ENCODE measurements at regions not wholly inside any gene's neighbourhood (a gene's known extent, or its start where the extent isn't known, plus 50 kb on each side); places are given as distances from the start of the nearest gene placed in this dataset.
"Not testable (repeated sequence)": the region's sequence is repeated elsewhere in the genome, so short reads cannot be mapped to it uniquely, and the experiment has no call there.

DNA sequence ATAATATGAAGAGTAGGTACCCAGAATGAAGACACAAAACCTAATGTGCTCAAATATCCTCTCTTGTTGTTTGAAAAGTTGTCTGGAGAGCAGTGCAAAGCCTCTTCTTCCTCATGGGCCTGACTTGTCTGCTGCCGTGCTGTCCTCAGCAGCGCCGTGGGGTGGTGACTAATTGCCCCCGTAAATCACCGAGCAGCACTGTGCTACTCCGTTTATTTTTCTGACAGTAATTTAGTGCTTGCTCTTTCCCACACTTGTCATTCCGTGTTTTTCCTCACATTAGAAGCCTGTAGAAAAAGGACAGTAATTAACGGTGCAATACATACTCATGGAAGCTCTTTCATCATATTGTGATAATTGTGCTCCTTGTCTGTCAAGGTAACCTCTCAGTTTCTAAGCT, 114.8 kb upstream of the BARHL2 start:
- H3K4me3 ChIP-seq (ENCODE audit: low read length), result no peak overlapping the region
- no peak for DNase-seq (ENCODE audit: low read depth, low spot score)

- DNase-seq (ENCODE audit: low read depth, low spot score), result no peak
- H3K4me3 ChIP-seq (ENCODE audit: low read length), result no peak overlapping the region
Measured at GRCh38 chr1:90826834-90827233, 109.7 kb upstream of the BARHL2 start.

GRCh38 chr1:90826024-90826423, 108.9 kb upstream of the BARHL2 start:
- DNase-seq (ENCODE audit: low read depth, low spot score), result no peak
- H3K4me3 ChIP-seq (ENCODE audit: low read length), result no peak overlapping the region

- no peak for DNase-seq (ENCODE audit: low read depth, low spot score)
- H3K4me3 ChIP-seq (ENCODE audit: low read length), result no peak overlapping the region
Measured at GRCh38 chr1:90824551-90824950, 107.4 kb upstream of the BARHL2 start.

DNA sequence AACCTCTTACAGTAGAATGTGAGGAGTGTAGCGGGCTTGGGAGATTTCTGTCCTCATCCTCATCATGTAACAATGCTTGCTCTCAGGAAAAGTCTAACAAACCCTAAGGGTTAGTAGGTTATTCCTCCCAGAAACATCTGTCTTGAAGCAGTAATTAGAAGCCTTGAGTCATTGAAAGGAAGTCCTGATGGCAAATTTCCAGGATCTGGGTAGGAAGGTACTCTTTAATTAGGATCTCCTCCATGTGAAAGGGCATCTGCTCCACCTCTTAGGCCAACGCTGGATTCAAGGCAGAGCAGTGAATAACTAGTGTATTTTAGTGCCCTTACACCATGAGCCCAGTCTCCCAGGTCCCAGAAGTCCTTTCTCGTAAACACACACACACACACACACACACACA, 106.6 kb upstream of the BARHL2 start:
- DNase-seq (ENCODE audit: low read depth, low spot score), result no peak

GRCh38 chr1:90821788-90822359, 104.8 kb upstream of the BARHL2 start:
- DNase-seq (ENCODE audit: low read depth, low spot score), result peak; percentile 44
- no peak overlapping the region for H3K4me3 ChIP-seq (ENCODE audit: low read length)

More for the DNA sequence above, 106.6 kb upstream of the BARHL2 start:
- no peak overlapping the region for H3K4me3 ChIP-seq (ENCODE audit: low read length)

DNA sequence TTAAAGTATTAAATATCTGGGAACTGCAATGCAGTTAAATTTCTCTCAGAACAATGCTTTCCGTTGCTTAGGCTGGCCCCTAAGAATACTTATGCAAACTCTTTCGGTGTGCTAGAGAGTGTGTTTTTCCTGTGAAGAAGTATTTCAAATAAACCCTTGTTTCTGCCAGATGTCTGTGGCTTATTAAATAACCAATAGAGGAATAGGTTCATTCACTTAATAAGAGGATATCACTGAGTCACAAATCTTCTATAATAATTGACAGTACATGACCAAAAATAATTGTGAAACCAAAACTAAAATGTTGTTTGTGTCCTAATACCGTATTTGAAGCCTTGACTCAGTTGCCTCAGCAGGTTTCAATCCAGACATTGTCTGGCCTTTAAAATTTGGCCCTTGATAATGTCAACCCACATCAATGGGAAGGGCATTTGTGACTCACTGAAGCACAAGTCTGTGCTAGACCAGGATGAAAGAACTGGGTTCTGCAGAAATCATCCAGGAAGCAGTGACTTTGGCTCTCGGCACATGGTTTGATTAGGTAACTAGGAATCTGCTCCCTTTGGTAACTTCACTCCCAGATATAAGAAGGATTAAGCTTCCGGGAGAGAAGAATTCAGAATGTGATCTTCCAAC, 104.2 kb upstream of the BARHL2 start:
- no peak overlapping the region for H3K4me3 ChIP-seq (ENCODE audit: low read length)
- no peak for DNase-seq (ENCODE audit: low read depth, low spot score)

- DNase-seq (ENCODE audit: low read depth, low spot score), result no peak
Measured at GRCh38 chr1:90820745-90821144, 103.6 kb upstream of the BARHL2 start.

GRCh38 chr1:90817399-90817798, 100.3 kb upstream of the BARHL2 start:
- DNase-seq (ENCODE audit: low read depth, low spot score), result no peak
- no peak overlapping the region for H3K4me3 ChIP-seq (ENCODE audit: low read length)

More at GRCh38 chr1:90820745-90821144, 103.6 kb upstream of the BARHL2 start:
- H3K4me3 ChIP-seq (ENCODE audit: low read length), result no peak overlapping the region

GRCh38 chr1:90812237-90812636, 95.1 kb upstream of the BARHL2 start:
- not testable (repeated sequence) for DNase-seq (ENCODE audit: low read depth, low spot score); H3K4me3 ChIP-seq (ENCODE audit: low read length)

GRCh38 chr1:90811444-90811950, 94.4 kb upstream of the BARHL2 start:
- DNase-seq (ENCODE audit: low read depth, low spot score), result peak; percentile 98
- not testable (repeated sequence) for H3K4me3 ChIP-seq (ENCODE audit: low read length)

DNA sequence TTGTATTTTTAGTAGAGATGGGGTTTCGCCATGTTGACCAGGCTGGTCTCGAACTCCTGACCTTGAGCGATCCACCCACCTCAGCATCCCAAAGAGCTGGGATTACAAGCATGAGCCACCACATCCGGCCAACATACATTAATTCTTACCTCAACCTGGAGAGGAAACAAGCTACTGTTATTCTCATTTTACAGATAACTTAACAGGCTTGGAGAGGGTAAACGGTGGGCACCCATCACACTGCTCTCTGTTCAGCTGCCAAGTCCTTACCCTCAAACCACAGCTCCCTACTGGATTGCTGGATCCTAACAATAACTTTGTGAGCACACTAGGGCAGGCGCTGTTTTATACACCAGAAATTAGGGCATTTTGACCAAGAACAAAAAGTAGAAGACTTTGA, 93.6 kb upstream of the BARHL2 start:
- peak; percentile 94 for DNase-seq (ENCODE audit: low read depth, low spot score)
- H3K4me3 ChIP-seq (ENCODE audit: low read length), result no peak overlapping the region

- no peak for DNase-seq (ENCODE audit: low read depth, low spot score)
- H3K4me3 ChIP-seq (ENCODE audit: low read length), result no peak overlapping the region
Measured at GRCh38 chr1:90809996-90810395, 92.9 kb upstream of the BARHL2 start.

- DNase-seq (ENCODE audit: low read depth, low spot score), result no peak
Measured at GRCh38 chr1:90809093-90809492, 92.0 kb upstream of the BARHL2 start.

GRCh38 chr1:90807329-90807728, 90.2 kb upstream of the BARHL2 start:
- H3K4me3 ChIP-seq (ENCODE audit: low read length), result no peak overlapping the region
- no peak for DNase-seq (ENCODE audit: low read depth, low spot score)

More at GRCh38 chr1:90809093-90809492, 92.0 kb upstream of the BARHL2 start:
- H3K4me3 ChIP-seq (ENCODE audit: low read length), result no peak overlapping the region

DNA sequence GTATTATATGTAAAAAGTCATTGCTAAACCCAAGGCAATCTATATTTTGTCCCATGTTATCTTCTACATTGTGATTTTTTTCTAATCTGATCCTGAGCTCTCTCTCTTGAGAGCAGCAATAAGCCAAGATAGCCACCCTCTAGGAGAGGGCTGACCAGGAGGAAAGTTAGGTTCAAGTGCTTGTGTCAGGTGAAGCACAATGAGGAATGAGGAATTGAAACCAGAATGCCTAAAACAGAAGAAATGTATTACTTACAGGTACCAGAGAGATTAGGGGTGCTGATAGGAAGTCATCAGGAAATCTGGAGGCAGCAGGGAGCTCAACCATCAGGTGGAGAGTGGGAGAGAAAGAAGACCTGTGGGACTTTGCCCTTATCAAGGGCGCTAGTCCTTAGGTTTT, 85.5 kb upstream of the BARHL2 start:
- no peak overlapping the region for H3K4me3 ChIP-seq (ENCODE audit: low read length)
- DNase-seq (ENCODE audit: low read depth, low spot score), result no peak

GRCh38 chr1:90800012-90800717, 83.1 kb upstream of the BARHL2 start:
- no peak for DNase-seq (ENCODE audit: low read depth, low spot score)
- no peak overlapping the region for H3K4me3 ChIP-seq (ENCODE audit: low read length)

GRCh38 chr1:90799326-90799725, 82.2 kb upstream of the BARHL2 start:
- no peak overlapping the region for H3K4me3 ChIP-seq (ENCODE audit: low read length)
- no peak for DNase-seq (ENCODE audit: low read depth, low spot score)

GRCh38 chr1:90798883-90799282, 81.8 kb upstream of the BARHL2 start:
- H3K4me3 ChIP-seq (ENCODE audit: low read length), result no peak overlapping the region
- DNase-seq (ENCODE audit: low read depth, low spot score), result no peak

GRCh38 chr1:90798344-90798743, 81.2 kb upstream of the BARHL2 start:
- no peak overlapping the region for H3K4me3 ChIP-seq (ENCODE audit: low read length)
- no peak for DNase-seq (ENCODE audit: low read depth, low spot score)
